ENCODE measurements at regions not wholly inside any gene's neighbourhood (a gene's known extent, or its start where the extent isn't known, plus 50 kb on each side); places are given as distances from the start of the nearest gene placed in this dataset.

DNA sequence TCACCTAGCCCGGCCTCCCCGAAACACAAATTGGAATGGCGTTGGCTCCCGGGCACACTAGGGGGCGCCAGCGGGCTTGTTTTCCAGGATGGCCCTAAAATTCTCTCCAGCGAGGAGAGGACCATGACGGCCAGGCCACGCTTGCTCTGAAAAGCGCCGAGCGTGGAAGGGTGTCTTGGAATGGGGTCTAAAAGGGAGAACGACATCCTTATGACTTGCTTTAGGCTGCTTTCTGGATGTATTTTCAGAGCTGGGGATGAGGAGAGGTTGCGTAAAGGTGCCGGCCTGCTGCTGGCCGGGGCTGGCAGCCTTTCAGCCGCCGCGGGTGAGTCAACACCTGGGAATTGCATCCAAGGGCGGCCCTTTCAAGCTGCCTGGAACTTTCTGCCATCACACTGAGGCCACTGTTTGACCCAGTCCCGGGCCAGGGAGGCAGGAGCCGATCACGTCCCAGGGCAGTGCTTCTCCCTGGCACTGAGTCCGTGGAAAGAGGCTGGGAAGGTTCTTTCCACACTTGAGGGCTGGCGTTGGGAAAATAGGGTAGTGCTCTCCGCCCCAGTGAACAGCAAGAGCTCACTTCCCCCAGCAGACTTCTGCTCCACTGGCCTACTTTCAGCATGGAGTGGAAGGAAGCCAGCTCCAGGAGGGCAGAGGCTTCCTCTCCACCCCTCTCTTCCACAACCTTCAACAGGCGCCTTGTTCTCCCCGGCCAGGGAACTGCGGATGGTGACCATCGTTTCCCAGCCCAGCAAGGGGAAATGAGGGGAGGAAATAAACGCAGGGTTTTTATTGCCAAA is 216.2 kb downstream of the TTC8 start:
- H3K9me3 Mint-ChIP-seq (ENCODE audit: low read depth, unreplicated experiment), result peaks cover 7% of the 10 kb centered on the region
- H3K4me3 Mint-ChIP-seq (ENCODE audit: low read depth, unreplicated experiment), result peak overlapping the region; percentile 74
- H3K4me1 Mint-ChIP-seq (ENCODE audit: low read depth, unreplicated experiment), result peaks cover 9% of the 10 kb centered on the region
- H3K27ac Mint-ChIP-seq (ENCODE audit: unreplicated experiment), result peak overlapping the region; percentile 41
- TF ChIP-seq, protein P1, sequence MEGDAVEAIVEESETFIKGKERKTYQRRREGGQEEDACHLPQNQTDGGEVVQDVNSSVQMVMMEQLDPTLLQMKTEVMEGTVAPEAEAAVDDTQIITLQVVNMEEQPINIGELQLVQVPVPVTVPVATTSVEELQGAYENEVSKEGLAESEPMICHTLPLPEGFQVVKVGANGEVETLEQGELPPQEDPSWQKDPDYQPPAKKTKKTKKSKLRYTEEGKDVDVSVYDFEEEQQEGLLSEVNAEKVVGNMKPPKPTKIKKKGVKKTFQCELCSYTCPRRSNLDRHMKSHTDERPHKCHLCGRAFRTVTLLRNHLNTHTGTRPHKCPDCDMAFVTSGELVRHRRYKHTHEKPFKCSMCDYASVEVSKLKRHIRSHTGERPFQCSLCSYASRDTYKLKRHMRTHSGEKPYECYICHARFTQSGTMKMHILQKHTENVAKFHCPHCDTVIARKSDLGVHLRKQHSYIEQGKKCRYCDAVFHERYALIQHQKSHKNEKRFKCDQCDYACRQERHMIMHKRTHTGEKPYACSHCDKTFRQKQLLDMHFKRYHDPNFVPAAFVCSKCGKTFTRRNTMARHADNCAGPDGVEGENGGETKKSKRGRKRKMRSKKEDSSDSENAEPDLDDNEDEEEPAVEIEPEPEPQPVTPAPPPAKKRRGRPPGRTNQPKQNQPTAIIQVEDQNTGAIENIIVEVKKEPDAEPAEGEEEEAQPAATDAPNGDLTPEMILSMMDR (IDR thresholded peaks at IDR 0.05; ENCODE audit: unreplicated experiment), result peak; percentile 87
- peak; percentile 89 for DNase-seq
- peaks cover 18% of the 10 kb centered on the region for H3K36me3 Mint-ChIP-seq (ENCODE audit: insufficient read depth, unreplicated experiment)
- CTCF ChIA-PET, result interaction anchor here (0.5 to 1.7 kb wide), 12 partner anchors 10 to 1208 kb away, joined by 3 to 9 read pairs (median 4); no protein-coding TSS in a partner anchor
- intact Hi-C loops (cut with micrococcal nuclease; ENCODE audit: unreplicated experiment), result loop anchor here (1.0 to 5.0 kb wide), 7 partner anchors 97 to 875 kb away; no protein-coding TSS in a partner anchor
- peaks cover 20% of the 10 kb centered on the region for H3K27me3 Mint-ChIP-seq (ENCODE audit: unreplicated experiment)
- no TSS peak for BruUV-seq (replicated peaks)

DNA sequence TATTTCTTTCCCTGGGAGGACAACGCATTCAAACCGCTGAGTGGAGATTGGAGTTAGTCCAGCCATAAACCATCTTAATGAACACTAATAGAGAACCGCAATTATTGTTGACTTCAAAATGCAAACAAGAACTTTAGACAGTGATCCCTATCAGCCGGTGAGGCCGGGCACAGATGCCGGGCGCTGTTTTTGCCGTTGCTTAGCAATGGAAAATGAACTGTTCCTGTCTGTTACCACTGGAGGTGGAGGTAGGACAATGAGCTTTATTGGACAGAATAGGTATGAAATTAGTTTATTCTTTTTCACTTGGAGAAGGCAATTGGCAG is 216.8 kb downstream of the TTC8 start:
- H3K4me3 Mint-ChIP-seq (ENCODE audit: low read depth, unreplicated experiment), result peak overlapping the region; percentile 74

DNA sequence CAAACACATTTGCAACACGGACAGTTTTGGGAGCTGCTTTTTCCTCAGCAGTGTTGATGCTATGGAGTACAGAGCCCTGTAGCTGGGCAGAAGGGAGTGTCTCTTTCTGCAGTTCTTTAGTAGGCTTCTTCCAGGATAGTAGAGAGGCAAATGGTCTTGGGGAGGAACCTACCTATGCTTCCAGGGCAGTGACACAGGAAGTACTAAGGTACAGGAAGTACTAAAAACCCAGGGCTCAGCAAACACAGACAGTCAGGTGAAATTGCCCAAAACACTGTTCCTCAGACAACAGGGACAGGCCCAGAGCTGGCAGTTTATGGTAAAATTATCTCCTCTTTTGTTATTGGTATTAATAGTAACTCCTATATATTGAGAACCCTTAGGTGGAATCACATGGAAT is 217.6 kb downstream of the TTC8 start:
- Mint-ChIP-seq H3K36me3 (ENCODE audit: insufficient read depth, unreplicated experiment) (peaks cover 18% of the 10 kb centered on the region), H3K27me3 (ENCODE audit: unreplicated experiment) (peaks cover 9% of the 10 kb centered on the region), H3K27ac (ENCODE audit: unreplicated experiment) (no peak overlapping the region), H3K4me1 (ENCODE audit: low read depth, unreplicated experiment) (peaks cover 9% of the 10 kb centered on the region), H3K4me3 (ENCODE audit: low read depth, unreplicated experiment) (no peak overlapping the region), H3K9me3 (ENCODE audit: low read depth, unreplicated experiment) (peaks cover 6% of the 10 kb centered on the region)
- TF ChIP-seq, protein P1 (IDR thresholded peaks at IDR 0.05; ENCODE audit: unreplicated experiment), result no peak
- intact Hi-C loops (cut with micrococcal nuclease; ENCODE audit: unreplicated experiment), result loop anchor here (5.0 kb wide), 4 partner anchors 95 to 465 kb away; no protein-coding TSS in a partner anchor
- BruUV-seq (replicated peaks), result no TSS peak
- CTCF ChIA-PET, result no interaction called here
- DNase-seq, result no peak

More for the DNA sequence above, 216.8 kb downstream of the TTC8 start:
- peak overlapping the region; percentile 67 for H3K27ac Mint-ChIP-seq (ENCODE audit: unreplicated experiment)
- H3K9me3 Mint-ChIP-seq (ENCODE audit: low read depth, unreplicated experiment), result peaks cover 7% of the 10 kb centered on the region
- H3K4me1 Mint-ChIP-seq (ENCODE audit: low read depth, unreplicated experiment), result peaks cover 9% of the 10 kb centered on the region
- TF ChIP-seq, protein P1 (IDR thresholded peaks at IDR 0.05; ENCODE audit: unreplicated experiment), result no peak
- no TSS peak for BruUV-seq (replicated peaks)
- H3K36me3 Mint-ChIP-seq (ENCODE audit: insufficient read depth, unreplicated experiment), result peaks cover 18% of the 10 kb centered on the region
- DNase-seq, result peak; percentile 51
- intact Hi-C loops (cut with micrococcal nuclease; ENCODE audit: unreplicated experiment), result loop anchor here (5.0 kb wide), 4 partner anchors 96 to 466 kb away; no protein-coding TSS in a partner anchor
- H3K27me3 Mint-ChIP-seq (ENCODE audit: unreplicated experiment), result peaks cover 16% of the 10 kb centered on the region
- CTCF ChIA-PET, result interaction anchor here (0.7 to 1.7 kb wide), 11 partner anchors 9 to 932 kb away, joined by 3 to 9 read pairs (median 4); no protein-coding TSS in a partner anchor

DNA sequence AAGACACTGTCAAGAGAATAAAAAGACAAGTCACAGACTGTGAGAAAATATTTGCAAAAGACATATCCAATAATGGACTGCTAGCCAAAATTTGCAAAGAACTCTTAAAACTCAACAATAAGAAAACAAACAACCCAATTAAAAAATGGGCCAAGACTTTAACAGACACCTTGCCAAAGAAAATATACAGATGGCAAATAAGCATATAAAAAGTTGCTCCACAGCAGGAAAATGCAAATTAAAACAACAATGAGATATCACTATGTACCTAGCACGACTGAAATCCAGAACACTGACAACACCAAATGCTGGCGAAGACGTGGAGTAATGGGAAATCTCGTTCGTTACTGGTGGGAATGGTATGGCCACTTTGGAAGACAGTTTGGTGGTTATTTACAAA is 228.9 kb downstream of the TTC8 start:
- peaks cover 5% of the 10 kb centered on the region for H3K9me3 Mint-ChIP-seq (ENCODE audit: low read depth, unreplicated experiment)
- intact Hi-C loops (cut with micrococcal nuclease; ENCODE audit: unreplicated experiment), result no loop called here
- no peaks in the 10 kb centered on the region for H3K36me3 Mint-ChIP-seq (ENCODE audit: insufficient read depth, unreplicated experiment)
- H3K4me3 Mint-ChIP-seq (ENCODE audit: low read depth, unreplicated experiment), result no peak overlapping the region
- no TSS peak for BruUV-seq (replicated peaks)
- CTCF ChIA-PET, result no interaction called here
- no peak for DNase-seq
- H3K4me1 Mint-ChIP-seq (ENCODE audit: low read depth, unreplicated experiment), result no peaks in the 10 kb centered on the region
- H3K27me3 Mint-ChIP-seq (ENCODE audit: unreplicated experiment), result no peaks in the 10 kb centered on the region
- H3K27ac Mint-ChIP-seq (ENCODE audit: unreplicated experiment), result no peak overlapping the region
- TF ChIP-seq, protein P1 (IDR thresholded peaks at IDR 0.05; ENCODE audit: unreplicated experiment), result no peak
